NCI-H187 treated with DMSO at 0.1 percent for 48 hours (cell line): ENCODE measurements at regions not wholly inside any gene's neighbourhood (a gene's known extent, or its start where the extent isn't known, plus 50 kb on each side); places are given as distances from the start of the nearest gene placed in this dataset.

Experiments used
- DNase-seq: peaks from one replicate; lab custom pipeline; 2025; lab: John Stamatoyannopoulos, UW

GRCh38 chr12:58268069-58268468 lies 326.7 kb downstream of the ATP23 start:
- no peak for DNase-seq

- no peak for DNase-seq
Observed at GRCh38 chr12:58269476-58269875, 328.1 kb downstream of the ATP23 start.

GRCh38 chr12:58270966-58271705 lies 329.8 kb downstream of the ATP23 start:
- no peak for DNase-seq

GRCh38 chr12:58272461-58272860 lies 331.1 kb downstream of the ATP23 start:
- no peak for DNase-seq

GRCh38 chr12:58277231-58277630 lies 335.9 kb downstream of the ATP23 start:
- DNase-seq = no peak

GRCh38 chr12:58283553-58283952 lies 342.2 kb downstream of the ATP23 start:
- DNase-seq = no peak

- no peak for DNase-seq
Observed at GRCh38 chr12:58285551-58285950, 344.2 kb downstream of the ATP23 start.

GRCh38 chr12:58286353-58286752 lies 345.0 kb downstream of the ATP23 start:
- no peak for DNase-seq

- DNase-seq = no peak
Observed at GRCh38 chr12:58288190-58288589, 346.8 kb downstream of the ATP23 start.

- DNase-seq = no peak
Observed at GRCh38 chr12:58291106-58291505, 349.7 kb downstream of the ATP23 start.

- DNase-seq = no peak
Observed at GRCh38 chr12:58293308-58293982, 352.1 kb downstream of the ATP23 start.

- DNase-seq = no peak
Observed at GRCh38 chr12:58295268-58295667, 353.9 kb downstream of the ATP23 start.

- no peak for DNase-seq
Observed at GRCh38 chr12:58296863-58297262, 355.5 kb downstream of the ATP23 start.

- no peak for DNase-seq
Observed at GRCh38 chr12:58298803-58299202, 357.4 kb downstream of the ATP23 start.

- DNase-seq = no peak
Observed at GRCh38 chr12:58299371-58299770, 358.0 kb downstream of the ATP23 start.

GRCh38 chr12:58301038-58301729 lies 359.8 kb downstream of the ATP23 start:
- DNase-seq = no peak

- no peak for DNase-seq
Observed at GRCh38 chr12:58301730-58302122, 360.4 kb downstream of the ATP23 start.

GRCh38 chr12:58302487-58303011 lies 361.2 kb downstream of the ATP23 start:
- no peak for DNase-seq

- no peak for DNase-seq
Observed at GRCh38 chr12:58306266-58307000, 365.1 kb downstream of the ATP23 start.

GRCh38 chr12:58309806-58310205 lies 368.4 kb downstream of the ATP23 start:
- DNase-seq = peak; percentile 64

- no peak for DNase-seq
Observed at GRCh38 chr12:58310368-58310767, 369.0 kb downstream of the ATP23 start.
